Transverse colon (tissue), 4 donors: ENCODE measurements at regions not wholly inside any gene's neighbourhood (a gene's known extent, or its start where the extent isn't known, plus 50 kb on each side); places are given as distances from the start of the nearest gene placed in this dataset.

Source experiments
- DNase-seq: peaks from one replicate; pipeline ENCODE4 v3.0.0-alpha.2; 2019
- H3K27ac ChIP-seq, 4 donors: fragments of 200-600 bp; sonication (generic); 2 replicates each; pipeline ENCODE4 v1.5.1; 2016 to 2018; ENCODE audit warnings: inconsistent platforms in 4 of 4
- H3K27me3 ChIP-seq: fragments of 200-600 bp; sonication (generic); 2 replicates; pipeline ENCODE4 v1.5.1; 2017; ENCODE audit warnings: inconsistent platforms
- H3K36me3 ChIP-seq, 4 donors: fragments of 200-600 bp; sonication (generic); 2 replicates each; pipeline ENCODE4 v1.5.1; 2017 to 2019; ENCODE audit warnings: inconsistent platforms in 4 of 4
- H3K4me1 ChIP-seq, 4 donors: fragments of 200-600 bp; sonication (generic); 2 replicates each; pipeline ENCODE4 v1.5.1; 2017 to 2020; ENCODE audit warnings: inconsistent platforms in 4 of 4
- H3K4me3 ChIP-seq, 4 donors: fragments of 200-600 bp; sonication (generic); 1 replicate in 1 of 4; 2 replicates in 3 of 4; pipeline versions ENCODE4 v1.5.1 to v1.6.1; 2017 to 2019; ENCODE audit warnings: inconsistent platforms in 4 of 4
- H3K9me3 ChIP-seq, 2 donors: fragments of 200-600 bp; sonication (generic); 2 replicates each; pipeline ENCODE4 v1.5.1; 2017 to 2019; ENCODE audit warnings: inconsistent platforms in 2 of 2
- EP300 ChIP-seq: sonication (generic); formaldehyde crosslinking; IDR thresholded peaks from one replicate; pipeline ENCODE4 v1.6.1; 2017; ENCODE audit warnings: antibody characterized with exemption, low read depth
- POLR2A ChIP-seq: fragments of 450-650 bp; IDR thresholded peaks from one replicate; pipeline ENCODE4 v1.6.1; 2016; ENCODE audit warnings: antibody characterized with exemption, mild to moderate bottlenecking, moderate library complexity
- POLR2AphosphoS5 ChIP-seq, 3 donors: sonication (generic); formaldehyde crosslinking; IDR thresholded peaks; one replicate each; pipeline ENCODE4 v1.6.1; 2016; ENCODE audit warnings: antibody characterized with exemption in 3 of 3
- WGBS, 2 donors: methylation state at CpG; one replicate each; pipeline ENCODE4 v1.1.5; 2018; ENCODE audit warnings: low coverage in 1 of 2; 5-methylcytosine and 5-hydroxymethylcytosine counted together
- in situ Hi-C, 4 donors: fragments of 200-750 bp; cut with MboI; loops; one replicate each; pipeline versions ENCODE4 v1.15.0 to v1.15.1; 2017; ENCODE audit warnings: low sequenced_read_pairs in 3 of 4, low pct_ligation_motif_present in 1 of 4, low pct_unique_long_range_greater_than_20kb in 1 of 4
- intact Hi-C: fragments of 100-400 bp; cut with DNase I; formaldehyde crosslinking; loops from one replicate; pipeline ENCODE4 v1.15.1; 2023; ENCODE audit warnings: low total_unique reads
- TF ChIP-seq, protein P1 (sequence below), 5 experiments: fragments of 200-600 bp in 3 of 5; fragments of 450-650 bp in 2 of 5; sonication (generic) in 3 of 5; IDR thresholded peaks; 1 replicate in 2 of 5; 2 replicates in 3 of 5; pipeline ENCODE4 v1.5.1; 2016 to 2017; ENCODE audit warnings: antibody characterized with exemption in 5 of 5, inconsistent platforms in 3 of 5, mild to moderate bottlenecking in 2 of 5, moderate library complexity in 1 of 5

GRCh38 chr12:124637581-124637981 lies 70.2 kb upstream of the NCOR2 start:
- in situ Hi-C loops (no loop called here), intact Hi-C loops (no loop called here)
- Histone ChIP-seq H3K4me3 (no peak overlapping the region), H3K27ac (no peak overlapping the region), H3K4me1 (peaks cover 4 to 31% (median 6%) of the 10 kb centered on the region in 4 donors), H3K9me3 (no peaks in the 10 kb centered on the region), H3K36me3 (no peaks in the 10 kb centered on the region), H3K27me3 (no peaks in the 10 kb centered on the region)
- DNase-seq: no peak
- no peak for TF ChIP-seq EP300
- TF ChIP-seq, protein P1, sequence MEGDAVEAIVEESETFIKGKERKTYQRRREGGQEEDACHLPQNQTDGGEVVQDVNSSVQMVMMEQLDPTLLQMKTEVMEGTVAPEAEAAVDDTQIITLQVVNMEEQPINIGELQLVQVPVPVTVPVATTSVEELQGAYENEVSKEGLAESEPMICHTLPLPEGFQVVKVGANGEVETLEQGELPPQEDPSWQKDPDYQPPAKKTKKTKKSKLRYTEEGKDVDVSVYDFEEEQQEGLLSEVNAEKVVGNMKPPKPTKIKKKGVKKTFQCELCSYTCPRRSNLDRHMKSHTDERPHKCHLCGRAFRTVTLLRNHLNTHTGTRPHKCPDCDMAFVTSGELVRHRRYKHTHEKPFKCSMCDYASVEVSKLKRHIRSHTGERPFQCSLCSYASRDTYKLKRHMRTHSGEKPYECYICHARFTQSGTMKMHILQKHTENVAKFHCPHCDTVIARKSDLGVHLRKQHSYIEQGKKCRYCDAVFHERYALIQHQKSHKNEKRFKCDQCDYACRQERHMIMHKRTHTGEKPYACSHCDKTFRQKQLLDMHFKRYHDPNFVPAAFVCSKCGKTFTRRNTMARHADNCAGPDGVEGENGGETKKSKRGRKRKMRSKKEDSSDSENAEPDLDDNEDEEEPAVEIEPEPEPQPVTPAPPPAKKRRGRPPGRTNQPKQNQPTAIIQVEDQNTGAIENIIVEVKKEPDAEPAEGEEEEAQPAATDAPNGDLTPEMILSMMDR (IDR thresholded peaks at IDR 0.05): no peak
- 47 to 54% methylated on average over 3 to 12 of the region's 12 CpGs for WGBS, 2 donors

GRCh38 chr12:124637163-124637562 lies 69.8 kb upstream of the NCOR2 start:
- H3K9me3 ChIP-seq: no peaks in the 10 kb centered on the region
- intact Hi-C loops (no loop called here), in situ Hi-C loops (no loop called here)
- DNase-seq: no peak
- peaks cover 4 to 35% (median 6%) of the 10 kb centered on the region in 4 donors for H3K4me1 ChIP-seq
- no peak for TF ChIP-seq EP300
- TF ChIP-seq POLR2AphosphoS5 (IDR thresholded peaks at IDR 0.05): no peak
- TF ChIP-seq POLR2A: no peak
- TF ChIP-seq, protein P1 (IDR thresholded peaks at IDR 0.05): no peak
- H3K4me3 ChIP-seq: no peak overlapping the region
- no peaks in the 10 kb centered on the region for H3K36me3 ChIP-seq
- H3K27ac ChIP-seq: peak overlapping the region in 1 of 4 donors; percentile 24
- no peaks in the 10 kb centered on the region for H3K27me3 ChIP-seq
- WGBS, 2 donors: 50 to 74% methylated on average over 1 to 4 of the region's 4 CpGs

DNA sequence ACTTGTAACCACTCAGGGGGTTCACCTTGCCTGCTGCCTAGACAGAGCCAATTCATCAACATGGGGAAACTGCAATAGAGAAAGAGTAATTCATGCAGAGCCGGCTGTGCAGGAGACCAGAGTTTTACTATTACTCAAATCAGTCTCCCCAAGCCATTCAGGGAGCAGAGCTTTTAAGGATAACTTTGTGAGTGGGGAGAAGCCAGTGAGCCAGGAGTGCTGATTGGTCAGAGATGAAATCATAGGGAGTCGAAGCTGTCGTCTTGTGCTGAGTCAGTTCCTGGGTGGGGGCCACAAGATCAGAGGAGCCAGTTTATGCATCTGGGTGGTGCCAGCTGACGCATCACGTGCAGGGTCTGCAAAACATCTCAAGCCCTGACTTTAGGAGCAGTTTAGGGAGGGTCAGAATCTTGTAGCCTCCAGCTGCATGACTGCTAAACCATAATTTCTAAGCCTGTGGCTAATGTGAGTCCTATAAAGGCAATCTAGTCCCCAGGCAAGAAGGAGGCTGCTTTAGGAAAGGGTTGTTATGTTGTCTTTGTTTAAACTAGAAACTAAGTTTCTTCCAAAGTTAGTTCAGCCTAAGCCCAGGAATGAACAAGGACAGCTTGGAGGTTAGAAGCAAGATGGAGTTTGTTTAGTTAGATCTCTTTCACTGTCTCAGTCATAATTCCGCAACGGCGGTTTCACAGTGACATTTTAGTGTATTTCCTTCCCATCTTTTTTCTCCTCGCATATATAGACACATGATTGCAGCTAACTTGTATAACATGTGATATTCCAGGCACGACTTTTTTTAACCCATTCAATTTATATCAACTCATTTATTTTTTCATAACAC lies 68.9 kb upstream of the NCOR2 start:
- Histone ChIP-seq H3K9me3 (no peaks in the 10 kb centered on the region), H3K36me3 (no peaks in the 10 kb centered on the region), H3K27ac (peak overlapping the region in 3 of 4 donors; percentile 24 to 42 (median 30)), H3K4me3 (no peak overlapping the region), H3K4me1 (peaks cover 4 to 36% (median 6%) of the 10 kb centered on the region in 4 donors), H3K27me3 (no peaks in the 10 kb centered on the region)
- intact Hi-C loops (no loop called here), in situ Hi-C loops (no loop called here)
- no peak for TF ChIP-seq EP300
- no peak for TF ChIP-seq POLR2A
- TF ChIP-seq, protein P1 (IDR thresholded peaks at IDR 0.05): no peak
- TF ChIP-seq POLR2AphosphoS5 (IDR thresholded peaks at IDR 0.05): peak in 1 of 3 donors; percentile 44
- peak; percentile 69 for DNase-seq
- WGBS, 2 donors: 21 to 31% methylated on average over 3 to 10 of the region's 10 CpGs

GRCh38 chr12:124635316-124635715 lies 67.9 kb upstream of the NCOR2 start:
- Histone ChIP-seq H3K4me1 (peaks cover 4 to 36% (median 6%) of the 10 kb centered on the region in 4 donors), H3K36me3 (no peaks in the 10 kb centered on the region), H3K27me3 (no peaks in the 10 kb centered on the region), H3K9me3 (no peaks in the 10 kb centered on the region), H3K27ac (no peak overlapping the region), H3K4me3 (no peak overlapping the region)
- TF ChIP-seq, protein P1 (IDR thresholded peaks at IDR 0.05): no peak
- TF ChIP-seq EP300 (no peak), POLR2AphosphoS5 (IDR thresholded peaks at IDR 0.05) (no peak), POLR2A (no peak)
- in situ Hi-C loops: no loop called here
- intact Hi-C loops: no loop called here
- 67 to 82% methylated on average over 2 to 7 of the region's 7 CpGs for WGBS, 2 donors
- no peak for DNase-seq
